OCI-LY7 (cell line): ENCODE measurements at regions not wholly inside any gene's neighbourhood (a gene's known extent, or its start where the extent isn't known, plus 50 kb on each side); places are given as distances from the start of the nearest gene placed in this dataset.

Experiments
- EZH2phosphoT487 ChIP-seq: fragments of 200-600 bp; sonication (generic); IDR thresholded peaks from 2 replicates; pipeline ENCODE4 v1.6.1; 2018; ENCODE audit warnings: low read depth, borderline replicate concordance, mild to moderate bottlenecking, mixed run types, antibody characterized with exemption, low read length, moderate library complexity, mixed read lengths
- TF ChIP-seq, protein P1 (sequence below): fragments of 200-600 bp; sonication (generic); conservative IDR thresholded peaks from 2 replicates; pipeline ENCODE4 v1.5.1; 2014; ENCODE audit warnings: mild to moderate bottlenecking, antibody characterized with exemption, low read length, moderate library complexity, mixed read lengths

DNA sequence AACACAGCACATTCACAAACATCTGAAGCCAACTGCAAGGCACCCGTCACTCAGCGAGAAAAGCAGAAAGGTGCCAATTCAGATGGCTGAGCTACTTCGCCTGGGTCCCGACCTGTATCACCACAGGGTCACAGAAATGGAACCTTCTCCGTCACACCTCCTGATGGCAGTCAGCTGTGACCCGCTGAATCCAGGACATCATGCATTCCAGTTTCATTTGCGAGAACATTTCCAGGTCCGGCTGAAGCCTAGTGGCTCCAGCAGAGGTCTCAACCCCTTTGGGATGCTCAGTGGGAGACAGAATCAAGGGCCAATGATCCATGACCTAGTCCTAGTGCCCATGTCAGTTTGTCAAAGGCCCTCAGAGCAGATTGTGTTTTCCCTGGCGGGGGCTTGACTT is 193.6 kb upstream of the KLF14 start:
- TF ChIP-seq, protein P1, sequence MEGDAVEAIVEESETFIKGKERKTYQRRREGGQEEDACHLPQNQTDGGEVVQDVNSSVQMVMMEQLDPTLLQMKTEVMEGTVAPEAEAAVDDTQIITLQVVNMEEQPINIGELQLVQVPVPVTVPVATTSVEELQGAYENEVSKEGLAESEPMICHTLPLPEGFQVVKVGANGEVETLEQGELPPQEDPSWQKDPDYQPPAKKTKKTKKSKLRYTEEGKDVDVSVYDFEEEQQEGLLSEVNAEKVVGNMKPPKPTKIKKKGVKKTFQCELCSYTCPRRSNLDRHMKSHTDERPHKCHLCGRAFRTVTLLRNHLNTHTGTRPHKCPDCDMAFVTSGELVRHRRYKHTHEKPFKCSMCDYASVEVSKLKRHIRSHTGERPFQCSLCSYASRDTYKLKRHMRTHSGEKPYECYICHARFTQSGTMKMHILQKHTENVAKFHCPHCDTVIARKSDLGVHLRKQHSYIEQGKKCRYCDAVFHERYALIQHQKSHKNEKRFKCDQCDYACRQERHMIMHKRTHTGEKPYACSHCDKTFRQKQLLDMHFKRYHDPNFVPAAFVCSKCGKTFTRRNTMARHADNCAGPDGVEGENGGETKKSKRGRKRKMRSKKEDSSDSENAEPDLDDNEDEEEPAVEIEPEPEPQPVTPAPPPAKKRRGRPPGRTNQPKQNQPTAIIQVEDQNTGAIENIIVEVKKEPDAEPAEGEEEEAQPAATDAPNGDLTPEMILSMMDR = no peak
- no peak for TF ChIP-seq EZH2phosphoT487
